ENCODE measurements at regions not wholly inside any gene's neighbourhood (a gene's known extent, or its start where the extent isn't known, plus 50 kb on each side); places are given as distances from the start of the nearest gene placed in this dataset.

- H3K27me3 ChIP-seq (ENCODE audit: low read depth, low read length), result no peaks in the 10 kb centered on the region
- no peaks in the 10 kb centered on the region for H3K79me2 ChIP-seq (ENCODE audit: low read length)
- H3K27ac ChIP-seq (ENCODE audit: low read length), result no peak overlapping the region
- no peaks in the 10 kb centered on the region for H3K36me3 ChIP-seq (replicated peaks; ENCODE audit: low read depth, low read length)
- H2AFZ ChIP-seq (ENCODE audit: low read depth, low read length), result no peak overlapping the region
- H3K4me2 ChIP-seq (ENCODE audit: low read length), result no peak overlapping the region
- TF ChIP-seq CTCF (IDR thresholded peaks at IDR 0.05; ENCODE audit: low read depth, low read length) (no peak), EZH2phosphoT487 (IDR thresholded peaks at IDR 0.05; ENCODE audit: low read depth) (no peak)
- H3K9ac ChIP-seq (ENCODE audit: low read length), result no peak overlapping the region
- no peak overlapping the region for H3K4me3 ChIP-seq (ENCODE audit: low read length)
- H3K4me1 ChIP-seq (ENCODE audit: low read length), result no peaks in the 10 kb centered on the region
- no peaks in the 10 kb centered on the region for H4K20me1 ChIP-seq (ENCODE audit: insufficient read depth, low read length)
- no peaks in the 10 kb centered on the region for H3K9me3 ChIP-seq (ENCODE audit: insufficient read depth, low read length)
These were observed 62.8 kb downstream of the CXCL12 start for GRCh38 chr10:44322137-44322536.

DNA sequence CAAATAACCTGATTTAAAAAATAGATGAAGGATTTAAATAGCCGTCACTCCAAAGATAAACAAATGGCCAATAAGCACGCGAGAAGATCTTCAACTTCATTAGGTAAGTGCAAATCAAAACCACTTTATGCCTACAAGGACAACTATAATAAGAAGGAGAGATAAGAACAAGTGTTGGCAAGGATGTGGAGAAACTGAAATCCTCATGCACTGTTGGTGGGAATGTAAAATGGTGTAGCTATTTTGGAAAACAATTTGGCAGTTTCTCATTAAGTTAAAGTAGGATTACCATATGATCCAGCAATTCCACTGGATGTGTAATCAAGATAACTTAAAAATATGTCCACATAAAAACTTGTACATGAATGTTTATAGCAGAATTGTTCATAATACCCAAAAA lies 64.1 kb downstream of the CXCL12 start:
- H3K27me3 ChIP-seq (ENCODE audit: low read depth, low read length), result no peaks in the 10 kb centered on the region
- no peaks in the 10 kb centered on the region for H3K36me3 ChIP-seq (replicated peaks; ENCODE audit: low read depth, low read length)
- no peak overlapping the region for H2AFZ ChIP-seq (ENCODE audit: low read depth, low read length)
- TF ChIP-seq CTCF (IDR thresholded peaks at IDR 0.05; ENCODE audit: low read depth, low read length) (no peak), EZH2phosphoT487 (IDR thresholded peaks at IDR 0.05; ENCODE audit: low read depth) (no peak)
- H3K4me3 ChIP-seq (ENCODE audit: low read length), result no peak overlapping the region
- H3K9ac ChIP-seq (ENCODE audit: low read length), result no peak overlapping the region
- H4K20me1 ChIP-seq (ENCODE audit: insufficient read depth, low read length), result no peaks in the 10 kb centered on the region
- no peaks in the 10 kb centered on the region for H3K4me1 ChIP-seq (ENCODE audit: low read length)
- no peak overlapping the region for H3K27ac ChIP-seq (ENCODE audit: low read length)
- H3K9me3 ChIP-seq (ENCODE audit: insufficient read depth, low read length), result no peaks in the 10 kb centered on the region
- H3K79me2 ChIP-seq (ENCODE audit: low read length), result no peaks in the 10 kb centered on the region
- no peak overlapping the region for H3K4me2 ChIP-seq (ENCODE audit: low read length)

- H3K4me3 ChIP-seq (ENCODE audit: low read length), result no peak overlapping the region
- H3K27ac ChIP-seq (ENCODE audit: low read length), result no peak overlapping the region
These were observed 67.0 kb downstream of the CXCL12 start for GRCh38 chr10:44317856-44318255.

GRCh38 chr10:44316922-44317215 lies 68.0 kb downstream of the CXCL12 start:
- no peak overlapping the region for H3K9ac ChIP-seq (ENCODE audit: low read length)
- no peaks in the 10 kb centered on the region for H4K20me1 ChIP-seq (ENCODE audit: insufficient read depth, low read length)
- H3K4me2 ChIP-seq (ENCODE audit: low read length), result no peak overlapping the region
- TF ChIP-seq CTCF (IDR thresholded peaks at IDR 0.05; ENCODE audit: low read depth, low read length) (no peak), EZH2phosphoT487 (IDR thresholded peaks at IDR 0.05; ENCODE audit: low read depth) (no peak)
- no peak overlapping the region for H3K4me3 ChIP-seq (ENCODE audit: low read length)
- H3K79me2 ChIP-seq (ENCODE audit: low read length), result no peaks in the 10 kb centered on the region
- H3K27ac ChIP-seq (ENCODE audit: low read length), result no peak overlapping the region
- peaks cover 24% of the 10 kb centered on the region for H3K4me1 ChIP-seq (ENCODE audit: low read length)
- H3K27me3 ChIP-seq (ENCODE audit: low read depth, low read length), result no peaks in the 10 kb centered on the region
- no peak overlapping the region for H2AFZ ChIP-seq (ENCODE audit: low read depth, low read length)
- H3K9me3 ChIP-seq (ENCODE audit: insufficient read depth, low read length), result no peaks in the 10 kb centered on the region
- H3K36me3 ChIP-seq (replicated peaks; ENCODE audit: low read depth, low read length), result no peaks in the 10 kb centered on the region

More at GRCh38 chr10:44317856-44318255, 67.0 kb downstream of the CXCL12 start:
- H3K9ac ChIP-seq (ENCODE audit: low read length), result no peak overlapping the region
- H3K9me3 ChIP-seq (ENCODE audit: insufficient read depth, low read length), result no peaks in the 10 kb centered on the region
- H4K20me1 ChIP-seq (ENCODE audit: insufficient read depth, low read length), result no peaks in the 10 kb centered on the region
- no peaks in the 10 kb centered on the region for H3K27me3 ChIP-seq (ENCODE audit: low read depth, low read length)
- H3K79me2 ChIP-seq (ENCODE audit: low read length), result no peaks in the 10 kb centered on the region
- H3K36me3 ChIP-seq (replicated peaks; ENCODE audit: low read depth, low read length), result no peaks in the 10 kb centered on the region
- no peak for TF ChIP-seq EZH2phosphoT487 (IDR thresholded peaks at IDR 0.05; ENCODE audit: low read depth)
- TF ChIP-seq CTCF (IDR thresholded peaks at IDR 0.05; ENCODE audit: low read depth, low read length), result no peak
- H3K4me2 ChIP-seq (ENCODE audit: low read length), result no peak overlapping the region
- H3K4me1 ChIP-seq (ENCODE audit: low read length), result peaks cover 14% of the 10 kb centered on the region
- H2AFZ ChIP-seq (ENCODE audit: low read depth, low read length), result no peak overlapping the region
